ENCODE measurements at regions not wholly inside any gene's neighbourhood (a gene's known extent, or its start where the extent isn't known, plus 50 kb on each side); places are given as distances from the start of the nearest gene placed in this dataset.

- H3F3A ChIP-seq (ENCODE audit: insufficient read depth, low read length) = no peaks in the 10 kb centered on the region
- H3K9me2 ChIP-seq (replicated peaks; ENCODE audit: insufficient read depth, low read length) = no peaks in the 10 kb centered on the region
- TF ChIP-seq EZH2phosphoT487 (IDR thresholded peaks at IDR 0.05; ENCODE audit: low read length) (no peak), EZH2 (optimal IDR thresholded peaks at IDR 0.05; ENCODE audit: low read depth, low read length) (no peak), CTCF (IDR thresholded peaks at IDR 0.05; ENCODE audit: low read length) (no peak)
- H3K27me3 ChIP-seq (replicated peaks; ENCODE audit: insufficient read depth, low read length) = no peaks in the 10 kb centered on the region
- H4K20me1 ChIP-seq (ENCODE audit: insufficient read depth, low read length) = no peaks in the 10 kb centered on the region
- H3K79me2 ChIP-seq (ENCODE audit: low read length) = 0 out of 2 replicates have a peak, but pooled peaks cover 10% of the 10 kb centered on the region
- 0 out of 2 replicates have a peak, but pooled peaks cover 4% of the 10 kb centered on the region for H3K36me3 ChIP-seq (replicated peaks; ENCODE audit: insufficient read depth, low read length)
- no peak overlapping the region for H3K4me3 ChIP-seq (ENCODE audit: low read length)
- H2AFZ ChIP-seq (ENCODE audit: low read length) = no peak overlapping the region
- H3K4me1 ChIP-seq (ENCODE audit: low read length) = no peaks in the 10 kb centered on the region
- no peak for DNase-seq
- no peak overlapping the region for H3K9ac ChIP-seq (ENCODE audit: low read length)
- H3K4me2 ChIP-seq (ENCODE audit: low read depth, low read length) = no peak overlapping the region
- no peaks in the 10 kb centered on the region for H3K9me3 ChIP-seq (replicated peaks; ENCODE audit: insufficient read depth, low read length)
- H3K27ac ChIP-seq (ENCODE audit: low read length) = no peak overlapping the region
These were observed 569.8 kb upstream of the ADAMTS16 start for GRCh38 chr5:4570047-4570995.

GRCh38 chr5:4571248-4571948 lies 568.7 kb upstream of the ADAMTS16 start:
- Histone ChIP-seq H3K36me3 (replicated peaks; ENCODE audit: insufficient read depth, low read length) (no peaks in the 10 kb centered on the region), H2AFZ (ENCODE audit: low read length) (no peak overlapping the region), H3K9me2 (replicated peaks; ENCODE audit: insufficient read depth, low read length) (no peaks in the 10 kb centered on the region), H3K27me3 (replicated peaks; ENCODE audit: insufficient read depth, low read length) (no peaks in the 10 kb centered on the region), H4K20me1 (ENCODE audit: insufficient read depth, low read length) (no peaks in the 10 kb centered on the region), H3F3A (ENCODE audit: insufficient read depth, low read length) (no peaks in the 10 kb centered on the region), H3K4me3 (ENCODE audit: low read length) (no peak overlapping the region), H3K9me3 (replicated peaks; ENCODE audit: insufficient read depth, low read length) (no peaks in the 10 kb centered on the region), H3K79me2 (ENCODE audit: low read length) (peaks cover 7% of the 10 kb centered on the region; the same call in 1 of the 2 replicates), H3K4me1 (ENCODE audit: low read length) (no peaks in the 10 kb centered on the region), H3K4me2 (ENCODE audit: low read depth, low read length) (no peak overlapping the region), H3K9ac (ENCODE audit: low read length) (no peak overlapping the region), H3K27ac (ENCODE audit: low read length) (no peak overlapping the region)
- TF ChIP-seq CTCF (IDR thresholded peaks at IDR 0.05; ENCODE audit: low read length) (no peak), EZH2phosphoT487 (IDR thresholded peaks at IDR 0.05; ENCODE audit: low read length) (no peak), EZH2 (optimal IDR thresholded peaks at IDR 0.05; ENCODE audit: low read depth, low read length) (no peak)
- no peak for DNase-seq

GRCh38 chr5:4572311-4573100 lies 567.6 kb upstream of the ADAMTS16 start:
- no peaks in the 10 kb centered on the region for H3F3A ChIP-seq (ENCODE audit: insufficient read depth, low read length)
- H3K4me3 ChIP-seq (ENCODE audit: low read length) = no peak overlapping the region
- peaks cover 6% of the 10 kb centered on the region; the same call in 1 of the 2 replicates for H3K79me2 ChIP-seq (ENCODE audit: low read length)
- H3K9ac ChIP-seq (ENCODE audit: low read length) = no peak overlapping the region
- H3K9me3 ChIP-seq (replicated peaks; ENCODE audit: insufficient read depth, low read length) = no peaks in the 10 kb centered on the region
- no peak overlapping the region for H3K4me2 ChIP-seq (ENCODE audit: low read depth, low read length)
- no peak for TF ChIP-seq EZH2phosphoT487 (IDR thresholded peaks at IDR 0.05; ENCODE audit: low read length)
- TF ChIP-seq EZH2 (optimal IDR thresholded peaks at IDR 0.05; ENCODE audit: low read depth, low read length) = no peak
- no peak for TF ChIP-seq CTCF (IDR thresholded peaks at IDR 0.05; ENCODE audit: low read length)
- no peaks in the 10 kb centered on the region for H3K4me1 ChIP-seq (ENCODE audit: low read length)
- no peaks in the 10 kb centered on the region for H4K20me1 ChIP-seq (ENCODE audit: insufficient read depth, low read length)
- H3K9me2 ChIP-seq (replicated peaks; ENCODE audit: insufficient read depth, low read length) = no peaks in the 10 kb centered on the region
- no peak overlapping the region for H2AFZ ChIP-seq (ENCODE audit: low read length)
- no peak for DNase-seq
- H3K36me3 ChIP-seq (replicated peaks; ENCODE audit: insufficient read depth, low read length) = no peaks in the 10 kb centered on the region
- no peaks in the 10 kb centered on the region for H3K27me3 ChIP-seq (replicated peaks; ENCODE audit: insufficient read depth, low read length)
- H3K27ac ChIP-seq (ENCODE audit: low read length) = no peak overlapping the region

Data from MM.1S (cell line).